Stimulated activated CD8-positive, alpha-beta memory T cell treated with anti-CD3 and anti-CD28 coated beads, Interleukin-7, amount 100 ng/mL, for 48 hours (primary cell): ENCODE measurements at regions not wholly inside any gene's neighbourhood (a gene's known extent, or its start where the extent isn't known, plus 50 kb on each side); places are given as distances from the start of the nearest gene placed in this dataset.

Experiments used
- DNase-seq, 2 donors: peaks; one replicate each; pipeline ENCODE4 v3.0.0-alpha.2; 2020; ENCODE audit warnings: low read depth in 1 of 2; ENCODE audit errors: extremely low read depth in 1 of 2

GRCh38 chr16:14362774-14363371, 267.2 kb downstream of the PARN start:
- DNase-seq: no peak

- DNase-seq: no peak
Observed at GRCh38 chr16:14360326-14361037, 269.6 kb downstream of the PARN start.

GRCh38 chr16:14358697-14359305, 271.3 kb downstream of the PARN start:
- no peak for DNase-seq

GRCh38 chr16:14357328-14357727, 272.7 kb downstream of the PARN start:
- no peak for DNase-seq

GRCh38 chr16:14356064-14356463, 274.0 kb downstream of the PARN start:
- DNase-seq: no peak

GRCh38 chr16:14354561-14355351, 275.3 kb downstream of the PARN start:
- DNase-seq: peak in 1 of 2 donors; percentile 52

- DNase-seq: no peak
Observed at GRCh38 chr16:14353340-14353739, 276.7 kb downstream of the PARN start.

GRCh38 chr16:14351647-14352046, 278.4 kb downstream of the PARN start:
- DNase-seq: no peak

- no peak for DNase-seq
Observed at GRCh38 chr16:14350626-14351025, 279.4 kb downstream of the PARN start.

GRCh38 chr16:14350081-14350480, 279.0 kb downstream of the MRTFB start:
- no peak for DNase-seq

- no peak for DNase-seq
Observed at GRCh38 chr16:14347706-14348105, 276.6 kb downstream of the MRTFB start.

GRCh38 chr16:14346278-14347142, 275.4 kb downstream of the MRTFB start:
- no peak for DNase-seq

- no peak for DNase-seq
Observed at GRCh38 chr16:14345512-14346115, 274.5 kb downstream of the MRTFB start.

- DNase-seq: no peak
Observed at GRCh38 chr16:14344945-14345344, 273.8 kb downstream of the MRTFB start.

- DNase-seq: no peak
Observed at GRCh38 chr16:14344292-14344691, 273.2 kb downstream of the MRTFB start.

GRCh38 chr16:14341324-14342225, 270.5 kb downstream of the MRTFB start:
- DNase-seq: no peak

- no peak for DNase-seq
Observed at GRCh38 chr16:14339694-14340093, 268.6 kb downstream of the MRTFB start.

- DNase-seq: no peak
Observed at GRCh38 chr16:14338969-14339368, 267.9 kb downstream of the MRTFB start.

- DNase-seq: no peak
Observed at GRCh38 chr16:14338236-14338635, 267.1 kb downstream of the MRTFB start.
